ENCODE measurements at regions not wholly inside any gene's neighbourhood (a gene's known extent, or its start where the extent isn't known, plus 50 kb on each side); places are given as distances from the start of the nearest gene placed in this dataset.

DNA sequence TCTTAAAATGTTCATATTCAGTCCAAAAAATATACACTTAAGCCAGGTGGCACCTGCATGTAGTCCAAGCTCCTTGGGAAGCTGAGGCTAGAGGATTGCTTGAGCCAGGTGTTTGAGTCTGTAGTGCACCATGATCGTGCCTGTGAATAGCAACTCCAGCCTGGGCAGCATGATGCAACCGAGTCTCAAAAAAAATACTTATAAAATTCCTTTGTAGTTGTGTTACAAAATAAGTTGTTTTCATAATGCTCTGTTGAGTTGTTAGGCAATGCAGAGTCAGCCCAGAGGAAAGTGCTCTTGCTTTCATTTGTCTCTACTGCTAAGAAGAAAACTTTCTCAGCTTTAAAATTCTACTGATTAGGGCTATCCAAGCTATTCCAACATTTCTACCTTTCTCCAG, 442.8 kb upstream of the ARRDC4 start:
- TF ChIP-seq POLR2A (IDR thresholded peaks at IDR 0.05) = no peak
- TF ChIP-seq, protein P1, sequence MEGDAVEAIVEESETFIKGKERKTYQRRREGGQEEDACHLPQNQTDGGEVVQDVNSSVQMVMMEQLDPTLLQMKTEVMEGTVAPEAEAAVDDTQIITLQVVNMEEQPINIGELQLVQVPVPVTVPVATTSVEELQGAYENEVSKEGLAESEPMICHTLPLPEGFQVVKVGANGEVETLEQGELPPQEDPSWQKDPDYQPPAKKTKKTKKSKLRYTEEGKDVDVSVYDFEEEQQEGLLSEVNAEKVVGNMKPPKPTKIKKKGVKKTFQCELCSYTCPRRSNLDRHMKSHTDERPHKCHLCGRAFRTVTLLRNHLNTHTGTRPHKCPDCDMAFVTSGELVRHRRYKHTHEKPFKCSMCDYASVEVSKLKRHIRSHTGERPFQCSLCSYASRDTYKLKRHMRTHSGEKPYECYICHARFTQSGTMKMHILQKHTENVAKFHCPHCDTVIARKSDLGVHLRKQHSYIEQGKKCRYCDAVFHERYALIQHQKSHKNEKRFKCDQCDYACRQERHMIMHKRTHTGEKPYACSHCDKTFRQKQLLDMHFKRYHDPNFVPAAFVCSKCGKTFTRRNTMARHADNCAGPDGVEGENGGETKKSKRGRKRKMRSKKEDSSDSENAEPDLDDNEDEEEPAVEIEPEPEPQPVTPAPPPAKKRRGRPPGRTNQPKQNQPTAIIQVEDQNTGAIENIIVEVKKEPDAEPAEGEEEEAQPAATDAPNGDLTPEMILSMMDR (IDR thresholded peaks at IDR 0.05) = no peak

All from breast epithelium (tissue), 3 donors.